GM19025 (cell line): ENCODE measurements at regions not wholly inside any gene's neighbourhood (a gene's known extent, or its start where the extent isn't known, plus 50 kb on each side); places are given as distances from the start of the nearest gene placed in this dataset.
"Not testable (repeated sequence)": the region's sequence is repeated elsewhere in the genome, so short reads cannot be mapped to it uniquely, and the experiment has no call there.

ENCODE experiments used
- ATAC-seq: cut with Tn5 transposase; IDR thresholded peaks from one replicate; pipeline ENCODE4 v1.9.1; 2021; ENCODE audit warnings: mild to moderate bottlenecking, low read depth, moderate library complexity; ENCODE audit not compliant: unreplicated experiment

GRCh38 chr18:11468617-11469016 is 140.8 kb upstream of the SLC35G4 start:
- ATAC-seq = no peak

- no peak for ATAC-seq
Observed at GRCh38 chr18:11468120-11468519, 141.3 kb upstream of the SLC35G4 start.

DNA sequence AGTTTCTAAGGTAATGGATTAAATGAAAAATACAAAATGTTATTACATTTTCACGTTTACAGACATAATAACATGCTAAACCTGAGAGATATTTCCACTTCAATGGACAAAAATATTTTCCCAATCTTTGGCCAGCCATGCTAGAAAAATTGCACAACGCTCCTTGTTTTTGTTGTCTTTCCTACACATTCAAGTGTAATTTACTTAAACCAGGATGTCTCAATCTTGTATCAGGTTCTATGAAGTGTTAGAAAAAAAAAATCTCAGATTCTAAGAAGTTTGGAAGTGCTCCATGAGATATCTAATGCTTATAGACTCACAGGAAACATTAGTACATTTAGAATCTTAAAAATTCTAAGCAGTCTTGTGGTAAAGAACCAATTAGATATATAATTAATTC is 141.8 kb upstream of the SLC35G4 start:
- ATAC-seq = no peak

- no peak for ATAC-seq
Observed at GRCh38 chr18:11464129-11464528, 145.3 kb upstream of the SLC35G4 start.

- no peak for ATAC-seq
Observed at GRCh38 chr18:11458447-11458846, 150.9 kb upstream of the SLC35G4 start.

DNA sequence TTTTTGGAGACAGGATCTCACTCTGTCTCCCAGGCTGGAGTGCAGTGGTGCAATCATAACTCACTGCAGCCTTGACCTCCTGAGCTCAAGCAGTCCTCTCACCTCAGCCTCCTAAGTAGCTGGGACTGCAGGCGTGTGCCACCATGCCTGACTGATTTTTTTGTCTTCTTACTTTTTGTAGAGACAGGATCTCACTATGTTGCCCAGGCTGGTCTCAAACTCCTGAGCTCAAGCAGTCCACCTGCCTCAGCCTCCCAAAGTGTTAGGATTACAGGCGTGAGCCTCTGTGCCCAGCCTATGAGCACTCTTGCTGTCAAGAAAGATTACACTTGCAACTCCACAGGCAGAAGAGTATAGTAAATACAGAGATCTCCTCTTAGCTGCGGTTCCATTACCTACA is 151.5 kb upstream of the SLC35G4 start:
- ATAC-seq = not testable (repeated sequence)

GRCh38 chr18:11454040-11454439 is 155.4 kb upstream of the SLC35G4 start:
- no peak for ATAC-seq

DNA sequence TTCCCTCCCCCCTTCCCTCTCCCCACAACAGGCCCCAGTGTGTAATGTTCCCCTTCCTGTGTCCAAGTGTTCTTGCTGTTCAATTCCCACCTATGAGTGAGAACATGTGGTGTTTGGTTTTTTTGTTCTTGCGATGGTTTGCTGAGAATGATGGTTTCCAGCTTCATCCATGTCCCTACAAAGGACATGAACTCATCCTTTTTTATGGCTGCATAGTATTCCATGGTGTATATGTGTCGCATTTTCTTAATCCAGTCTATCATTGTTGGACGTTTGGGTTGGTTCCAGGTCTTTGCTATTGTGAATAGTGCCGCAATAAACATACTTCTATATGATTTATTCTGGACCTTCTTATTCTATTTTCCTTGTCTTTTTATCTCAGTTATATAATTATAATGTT is 165.2 kb upstream of the SLC35G4 start:
- not testable (repeated sequence) for ATAC-seq

DNA sequence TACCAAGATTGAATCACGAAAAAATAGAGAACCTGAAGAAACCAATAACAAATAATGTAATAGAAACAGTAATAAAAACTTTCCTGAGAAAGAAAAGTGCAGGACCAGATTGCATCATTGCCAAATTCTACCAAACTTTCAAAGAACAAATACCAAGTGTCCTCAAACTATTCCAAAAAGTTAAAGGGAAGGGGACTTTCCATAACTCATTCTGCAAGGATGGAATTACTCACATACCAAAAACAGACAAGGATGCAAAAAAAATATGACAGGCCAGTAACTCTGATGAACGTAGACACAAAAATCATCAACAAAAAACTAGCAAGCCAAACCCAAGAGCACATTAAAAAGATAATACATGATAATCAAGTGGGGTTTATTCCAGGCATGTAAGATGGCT is 172.3 kb upstream of the SLC35G4 start:
- ATAC-seq = no peak

- no peak for ATAC-seq
Observed at GRCh38 chr18:11432360-11432811, 177.0 kb upstream of the SLC35G4 start.

- no peak for ATAC-seq
Observed at GRCh38 chr18:11429876-11430275, 179.5 kb upstream of the SLC35G4 start.

DNA sequence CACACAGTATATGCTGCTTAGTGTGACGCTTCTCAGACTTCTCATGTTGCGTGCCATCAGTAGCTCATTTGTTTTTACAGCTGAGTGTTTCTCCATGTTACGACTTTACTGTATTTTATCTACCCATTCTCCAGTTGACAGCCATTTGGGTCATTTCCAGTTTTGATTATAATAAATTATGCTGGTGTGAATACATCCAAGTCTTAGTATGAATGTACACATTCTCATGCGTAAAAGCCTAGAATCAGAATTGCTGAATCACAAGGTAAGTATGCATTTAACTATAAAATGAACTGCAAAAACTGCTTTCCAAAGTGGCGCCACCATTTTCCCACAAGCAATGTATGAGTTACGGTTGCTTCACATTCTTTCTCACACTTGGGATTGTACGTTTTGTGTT is 184.2 kb upstream of the SLC35G4 start:
- no peak for ATAC-seq

DNA sequence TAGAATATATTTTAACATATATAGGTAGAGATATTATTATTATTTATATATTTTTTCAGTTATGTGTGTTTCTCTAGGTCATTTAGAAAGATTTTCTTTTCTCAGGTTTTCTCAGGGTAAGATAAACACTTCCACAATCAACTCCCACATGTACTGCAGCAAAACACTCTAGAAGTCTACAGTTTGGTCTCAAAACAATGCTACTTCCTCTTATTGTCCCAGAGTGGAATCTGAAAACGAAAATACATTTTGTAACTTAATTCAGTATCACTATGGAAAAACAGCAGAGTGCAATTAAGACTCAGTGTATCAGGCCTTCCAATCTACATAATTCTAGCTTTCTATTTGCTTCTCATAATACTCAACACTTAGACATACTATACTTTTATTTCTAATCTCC is 190.1 kb upstream of the SLC35G4 start:
- ATAC-seq = no peak

- no peak for ATAC-seq
Observed at GRCh38 chr18:11412811-11413210, 196.6 kb upstream of the SLC35G4 start.

- ATAC-seq = no peak
Observed at GRCh38 chr18:11411048-11411447, 198.3 kb upstream of the SLC35G4 start.

DNA sequence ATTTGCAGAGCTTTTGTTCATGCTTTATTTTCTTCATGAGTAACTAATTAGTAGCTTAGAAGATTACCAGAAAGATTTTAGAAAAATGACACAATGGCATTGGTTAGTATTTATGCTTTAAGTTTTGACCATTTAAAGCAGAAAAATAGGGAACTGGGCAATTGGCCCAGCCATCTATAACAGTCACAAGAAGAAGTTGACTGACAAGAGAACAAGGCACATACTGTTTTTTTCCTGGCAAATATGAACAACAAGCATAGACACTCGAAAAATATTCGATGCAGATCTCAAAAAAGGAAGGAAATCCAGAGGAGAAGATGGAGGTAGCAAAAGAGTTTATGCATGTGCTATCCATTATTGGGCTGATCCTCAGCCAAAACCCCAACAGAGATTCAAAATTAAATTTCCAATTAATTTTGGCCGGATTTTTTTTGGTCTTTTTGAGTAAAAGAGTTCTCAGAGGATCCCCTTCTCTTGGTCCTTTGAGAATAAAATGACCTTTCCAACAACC is 200.8 kb upstream of the SLC35G4 start:
- ATAC-seq = no peak

DNA sequence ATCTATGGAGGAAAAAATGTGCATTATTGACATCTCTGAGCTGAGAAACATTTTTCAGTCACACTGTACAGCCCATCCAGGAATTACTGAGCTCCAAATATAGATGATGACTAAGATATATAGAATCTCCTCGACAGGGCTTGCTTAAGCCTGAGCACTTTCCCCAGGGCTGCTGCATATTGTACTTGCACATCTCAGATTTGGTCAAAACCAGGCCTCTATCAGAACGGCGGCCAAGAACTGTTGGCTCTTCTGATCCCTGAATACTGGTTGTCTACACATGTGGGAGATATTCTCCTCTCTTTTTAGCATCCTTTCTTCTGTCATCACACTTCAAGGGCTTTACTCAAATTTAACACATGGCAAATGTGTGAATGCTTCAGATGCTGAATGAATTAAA is 201.5 kb upstream of the SLC35G4 start:
- no peak for ATAC-seq

DNA sequence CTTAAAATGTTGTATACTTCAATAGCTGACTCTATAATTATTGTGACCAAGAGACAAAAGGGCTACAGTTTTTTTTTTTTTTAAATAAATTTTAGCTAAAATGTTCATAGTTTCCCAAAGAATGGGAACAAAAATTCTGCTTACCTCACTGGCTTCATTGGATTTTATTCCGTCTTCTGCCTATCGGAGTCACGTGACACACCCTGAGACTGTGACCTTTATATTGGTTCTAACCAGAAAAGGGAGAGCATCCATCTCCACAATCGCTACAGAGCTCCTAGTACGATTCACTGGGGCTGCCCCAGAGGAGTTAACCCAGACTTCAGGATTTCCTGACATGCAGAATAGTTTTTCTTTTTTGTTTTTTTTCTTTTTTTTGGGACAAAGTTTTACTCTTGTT is 203.6 kb upstream of the SLC35G4 start:
- ATAC-seq = no peak

DNA sequence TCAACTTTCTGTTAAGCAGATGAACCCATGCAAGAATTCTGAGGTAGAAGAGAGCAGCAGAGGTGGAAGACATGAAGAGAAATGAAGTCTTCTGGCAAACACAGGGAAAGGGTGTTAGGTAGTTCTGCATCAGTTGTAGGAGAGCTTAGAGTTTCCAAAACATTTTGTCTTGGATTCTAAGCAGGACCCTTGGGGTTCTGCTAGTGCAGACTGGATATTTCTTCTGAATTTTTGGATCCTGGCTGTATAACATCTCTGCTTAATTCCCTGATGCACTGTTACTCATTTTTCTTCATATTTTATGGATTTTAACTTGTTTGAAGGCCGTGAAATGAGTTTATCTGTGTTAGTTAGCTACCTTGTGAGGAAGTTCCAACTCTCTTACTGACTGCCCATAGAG is 208.7 kb upstream of the SLC35G4 start:
- ATAC-seq = no peak

GRCh38 chr18:11398625-11399024 is 210.8 kb upstream of the SLC35G4 start:
- ATAC-seq = no peak

DNA sequence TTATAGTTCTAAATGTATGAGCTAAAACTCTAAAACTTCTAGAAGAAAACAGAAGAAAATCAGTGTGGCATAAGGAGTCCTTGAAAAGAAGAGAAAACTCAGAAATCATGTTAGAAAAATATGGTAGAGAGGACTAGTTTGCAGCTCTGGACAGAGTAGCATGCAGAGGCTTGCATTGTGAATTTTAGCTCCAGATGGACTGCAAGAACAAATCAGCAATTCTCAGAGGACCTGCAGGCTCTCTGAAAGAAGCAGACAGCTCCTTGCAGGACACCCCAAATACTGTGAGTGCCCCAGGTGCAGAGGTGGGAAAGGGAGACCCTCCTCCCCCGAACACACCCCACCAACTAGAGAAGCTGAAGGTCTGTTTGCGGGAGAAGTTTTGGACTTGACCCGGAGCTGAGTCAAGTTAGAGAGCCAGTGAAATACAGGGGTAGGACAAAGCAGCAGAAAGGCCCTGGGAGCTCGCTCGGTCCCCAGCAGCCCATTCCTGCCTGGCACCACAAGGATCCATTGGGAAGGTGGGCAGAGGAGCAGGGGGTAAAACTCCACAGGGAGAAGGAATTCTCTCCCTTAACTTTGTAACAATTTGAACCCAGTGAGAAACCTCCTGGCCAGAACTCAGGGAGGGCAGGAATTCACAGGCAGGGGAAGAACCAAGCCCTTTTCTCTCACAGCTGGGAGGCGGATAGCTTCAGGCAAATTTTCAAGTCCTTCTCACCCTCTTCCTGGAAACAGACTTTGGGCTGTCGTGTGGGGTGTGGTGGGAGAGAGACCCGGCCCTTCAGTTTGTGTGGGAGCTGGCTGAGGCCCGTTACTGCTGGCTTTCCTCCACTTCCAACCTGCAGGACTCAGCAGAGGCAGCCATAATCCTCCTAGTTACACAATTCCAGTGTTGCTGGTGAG is 216.2 kb upstream of the SLC35G4 start:
- no peak for ATAC-seq

GRCh38 chr18:11392292-11392691 is 217.1 kb upstream of the SLC35G4 start:
- no peak for ATAC-seq
